NB4 (cell line): ENCODE measurements at regions not wholly inside any gene's neighbourhood (a gene's known extent, or its start where the extent isn't known, plus 50 kb on each side); places are given as distances from the start of the nearest gene placed in this dataset.
A peak's percentile ranks its signal among the peaks of the same experiment; 100 is the strongest.
"Not testable (repeated sequence)": the region's sequence is repeated elsewhere in the genome, so short reads cannot be mapped to it uniquely, and the experiment has no call there.

Source experiments
- DNase-seq: peaks from one replicate; pipeline ENCODE4 v3.0.0; 2010; ENCODE audit warnings: low read depth
- H3K4me3 ChIP-seq: one replicate; pipeline ENCODE4 v1.5.1; 2011; ENCODE audit warnings: mild to moderate bottlenecking, low read depth, low read length, moderate library complexity
- MYC ChIP-seq: IDR thresholded peaks from 2 replicates; pipeline ENCODE4 v1.6.1; 2011; ENCODE audit warnings: low read depth, low read length
- POLR2A ChIP-seq: IDR thresholded peaks from 2 replicates; pipeline ENCODE4 v1.6.1; 2011; ENCODE audit warnings: mild to moderate bottlenecking; ENCODE audit not compliant: insufficient read length; ENCODE audit errors: extremely low read depth
- TF ChIP-seq, protein P1 (sequence below): IDR thresholded peaks from 2 replicates; pipeline ENCODE4 v1.6.1; 2011; ENCODE audit warnings: low read depth, low read length
- TF ChIP-seq, protein P2 (sequence below): IDR thresholded peaks from one replicate; pipeline ENCODE4 v1.5.1; 2012; ENCODE audit warnings: low read depth, low read length

DNA sequence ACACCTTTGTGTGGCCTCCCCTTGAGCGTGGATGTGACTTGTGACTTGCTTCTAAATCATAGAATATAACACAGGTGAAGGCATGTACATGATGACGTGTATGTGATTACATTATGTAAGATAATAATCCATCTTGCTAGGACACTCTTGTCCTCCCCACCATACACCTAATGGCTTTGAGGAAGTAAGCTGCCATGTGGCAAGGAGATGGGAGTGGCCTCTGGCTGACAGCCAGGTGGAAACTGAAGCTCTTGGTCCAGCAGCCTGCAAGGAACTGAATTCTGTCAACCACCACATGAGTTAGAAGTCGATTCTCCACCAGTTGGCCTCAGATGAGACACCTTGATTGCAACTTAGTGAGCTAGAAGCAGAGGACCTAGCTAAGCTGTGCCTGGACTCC lies 67.4 kb upstream of the ELN start:
- DNase-seq = peak; percentile 40
- H3K4me3 ChIP-seq = no peak overlapping the region
- TF ChIP-seq, protein P1, sequence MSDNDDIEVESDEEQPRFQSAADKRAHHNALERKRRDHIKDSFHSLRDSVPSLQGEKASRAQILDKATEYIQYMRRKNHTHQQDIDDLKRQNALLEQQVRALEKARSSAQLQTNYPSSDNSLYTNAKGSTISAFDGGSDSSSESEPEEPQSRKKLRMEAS = peak; percentile 50; the same call in 1 of the 2 replicates
- TF ChIP-seq, protein P2, sequence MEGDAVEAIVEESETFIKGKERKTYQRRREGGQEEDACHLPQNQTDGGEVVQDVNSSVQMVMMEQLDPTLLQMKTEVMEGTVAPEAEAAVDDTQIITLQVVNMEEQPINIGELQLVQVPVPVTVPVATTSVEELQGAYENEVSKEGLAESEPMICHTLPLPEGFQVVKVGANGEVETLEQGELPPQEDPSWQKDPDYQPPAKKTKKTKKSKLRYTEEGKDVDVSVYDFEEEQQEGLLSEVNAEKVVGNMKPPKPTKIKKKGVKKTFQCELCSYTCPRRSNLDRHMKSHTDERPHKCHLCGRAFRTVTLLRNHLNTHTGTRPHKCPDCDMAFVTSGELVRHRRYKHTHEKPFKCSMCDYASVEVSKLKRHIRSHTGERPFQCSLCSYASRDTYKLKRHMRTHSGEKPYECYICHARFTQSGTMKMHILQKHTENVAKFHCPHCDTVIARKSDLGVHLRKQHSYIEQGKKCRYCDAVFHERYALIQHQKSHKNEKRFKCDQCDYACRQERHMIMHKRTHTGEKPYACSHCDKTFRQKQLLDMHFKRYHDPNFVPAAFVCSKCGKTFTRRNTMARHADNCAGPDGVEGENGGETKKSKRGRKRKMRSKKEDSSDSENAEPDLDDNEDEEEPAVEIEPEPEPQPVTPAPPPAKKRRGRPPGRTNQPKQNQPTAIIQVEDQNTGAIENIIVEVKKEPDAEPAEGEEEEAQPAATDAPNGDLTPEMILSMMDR = no peak

DNA sequence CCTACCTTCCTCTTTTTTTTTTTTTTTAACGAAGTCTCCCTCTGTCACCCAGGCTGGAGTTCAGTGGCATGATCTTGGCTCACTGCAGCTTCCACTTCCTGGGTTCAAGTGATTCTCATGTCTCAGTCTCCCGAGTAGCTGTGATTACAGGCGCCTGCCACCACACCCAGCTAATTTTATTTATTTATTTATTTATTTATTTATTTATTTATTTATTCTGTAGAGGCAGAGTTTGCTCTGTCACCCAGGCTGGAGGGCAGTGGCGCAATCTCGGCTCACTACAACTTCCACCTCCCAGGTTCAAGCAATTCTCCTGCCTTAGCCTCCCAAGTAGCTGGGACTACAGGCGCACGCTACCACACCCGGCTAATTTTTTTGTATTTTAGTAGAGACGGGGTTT lies 66.0 kb upstream of the ELN start:
- not testable (repeated sequence) for DNase-seq, H3K4me3 ChIP-seq

DNA sequence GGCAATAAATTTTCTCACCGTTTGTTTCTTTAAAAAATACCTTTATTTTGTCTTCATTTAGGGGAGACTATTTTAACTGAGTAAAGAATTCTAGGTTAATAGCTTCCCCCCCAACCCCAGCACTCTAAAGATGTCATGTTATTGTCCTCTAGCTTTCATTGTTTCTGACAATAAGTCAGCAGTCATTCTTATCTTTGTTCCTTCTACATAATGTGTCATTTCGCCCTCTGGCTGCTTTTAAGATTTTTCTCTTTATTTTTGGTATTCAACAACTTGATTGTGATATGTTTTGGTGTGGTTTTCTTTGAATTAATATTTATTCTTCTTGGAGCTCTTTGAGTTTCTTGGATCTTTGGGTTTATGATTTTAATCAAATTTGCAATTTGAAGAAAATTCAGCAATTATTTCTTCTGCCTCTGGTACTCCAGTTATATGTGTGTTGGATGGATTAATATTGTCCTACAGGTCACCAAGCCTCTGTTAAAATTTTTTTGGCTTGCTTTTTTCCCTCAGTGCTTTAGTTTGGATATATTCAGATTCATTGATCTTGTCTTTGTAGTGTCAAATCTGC lies 64.6 kb upstream of the ELN start:
- DNase-seq = no peak
- TF ChIP-seq MYC (no peak), POLR2A (no peak)
- TF ChIP-seq, protein P2 = no peak
- TF ChIP-seq, protein P1 = no peak
- no peak overlapping the region for H3K4me3 ChIP-seq

DNA sequence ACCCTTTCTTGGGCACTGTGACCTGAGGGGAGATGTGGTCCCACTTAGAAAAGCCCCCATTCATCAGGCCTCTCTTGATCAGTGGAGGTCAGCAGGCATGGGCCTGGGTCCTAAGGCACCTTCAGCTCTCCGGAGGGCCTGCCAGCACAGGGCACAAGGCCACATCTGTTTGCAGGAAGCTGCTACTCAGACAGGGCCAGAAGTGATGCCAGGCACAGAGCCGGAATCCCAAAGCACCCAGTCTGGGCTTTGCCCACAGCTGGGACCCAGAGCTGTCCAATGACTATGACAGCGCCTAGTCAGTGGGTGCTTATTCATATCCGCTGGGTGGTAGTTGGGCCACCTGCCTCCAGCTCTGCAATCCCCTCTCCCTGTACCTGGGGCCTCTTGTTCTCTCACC lies 63.2 kb upstream of the ELN start:
- TF ChIP-seq, protein P1 = no peak
- TF ChIP-seq, protein P2 = no peak
- TF ChIP-seq MYC = no peak
- no peak for TF ChIP-seq POLR2A
- H3K4me3 ChIP-seq = no peak overlapping the region
- no peak for DNase-seq

DNA sequence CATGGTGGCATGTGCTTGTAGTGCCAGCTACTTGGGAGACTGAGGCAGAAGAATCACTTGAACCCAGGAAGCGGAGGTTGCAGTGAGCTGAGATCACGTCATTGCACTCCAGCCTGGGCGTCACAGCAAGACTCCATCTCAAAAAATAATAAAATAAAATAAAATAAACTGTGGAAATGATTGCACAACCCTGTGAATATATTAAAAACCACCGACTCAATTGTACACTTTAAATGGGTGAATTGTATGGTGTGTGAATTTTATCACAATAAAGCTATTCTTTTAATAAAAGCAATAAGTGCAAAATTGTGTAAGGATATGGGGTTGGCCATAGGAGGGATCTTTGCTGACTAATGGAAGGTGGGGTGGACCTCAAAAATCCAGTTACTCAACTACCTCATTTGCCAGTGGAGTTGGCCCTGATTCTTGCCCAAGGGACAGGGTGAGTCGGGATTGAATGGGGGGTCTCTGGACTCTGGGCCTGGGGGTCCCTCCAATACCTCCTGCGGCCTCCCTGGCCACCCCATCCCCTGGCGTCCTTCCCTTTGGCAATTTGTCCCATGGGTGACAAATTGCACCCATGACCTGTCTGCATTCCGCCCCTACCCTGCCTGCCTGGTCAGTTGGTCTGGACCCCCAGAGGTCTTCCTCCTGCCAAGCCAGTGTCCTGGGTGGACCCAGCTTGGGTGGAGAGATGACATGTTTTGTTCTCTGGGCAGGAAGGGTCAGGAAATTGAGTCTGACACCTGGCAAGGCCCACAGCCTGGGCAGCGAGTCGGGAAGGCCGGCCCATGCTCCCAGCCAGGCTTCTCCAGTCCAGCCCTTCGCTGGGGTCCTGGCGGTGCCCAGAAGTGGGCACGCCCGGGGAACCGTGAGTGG lies 61.7 kb upstream of the ELN start:
- no peak overlapping the region for H3K4me3 ChIP-seq
- TF ChIP-seq, protein P1 = no peak
- no peak for TF ChIP-seq MYC
- TF ChIP-seq, protein P2 = no peak
- no peak for TF ChIP-seq POLR2A
- no peak for DNase-seq

DNA sequence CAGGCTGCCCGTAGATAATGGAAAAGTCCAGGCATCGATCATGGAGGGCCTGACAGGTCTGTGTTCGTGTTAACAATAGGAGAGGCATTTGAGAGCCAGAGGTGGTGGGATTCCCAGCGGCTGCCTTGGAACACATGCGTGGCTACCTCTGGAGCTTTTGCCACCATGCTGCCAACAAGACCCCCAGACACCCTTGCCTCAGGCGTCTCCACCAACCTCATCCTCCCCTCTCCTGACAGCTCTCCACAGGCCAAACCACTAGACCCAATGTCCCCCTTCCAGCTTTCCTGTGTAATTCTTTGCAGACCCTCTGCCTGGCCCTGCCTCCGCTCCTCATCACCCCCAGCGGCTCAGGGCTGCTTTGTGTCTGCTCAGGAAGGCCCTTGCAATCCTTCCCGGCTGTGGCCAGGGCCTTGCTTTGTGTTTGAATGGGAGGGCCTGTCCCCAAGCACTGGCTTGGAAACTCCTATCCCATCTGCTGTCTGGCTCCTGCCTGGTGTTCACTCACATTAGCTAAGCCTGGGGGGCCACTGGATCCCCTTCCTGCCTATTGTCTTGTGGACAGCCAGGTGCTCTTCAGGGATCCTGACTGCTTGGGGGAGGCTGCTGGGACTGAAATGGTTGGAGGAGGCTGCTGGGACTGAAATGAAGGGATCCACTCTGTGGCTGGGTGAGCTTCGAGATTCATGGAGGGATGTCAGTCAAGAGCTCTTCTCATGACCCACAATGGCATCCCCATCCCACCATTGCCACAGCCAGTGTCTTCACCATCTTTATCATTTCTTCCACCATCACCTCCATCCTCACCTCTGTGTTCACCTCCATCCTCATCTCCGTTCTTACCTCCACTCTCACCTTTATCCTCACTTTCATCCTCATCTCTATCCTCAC lies 60.8 kb upstream of the ELN start:
- no peak for TF ChIP-seq POLR2A
- TF ChIP-seq MYC = no peak
- TF ChIP-seq, protein P1 = no peak
- TF ChIP-seq, protein P2 = no peak
- no peak overlapping the region for H3K4me3 ChIP-seq
- DNase-seq = no peak
